Gastroesophageal sphincter (tissue), 4 donors: ENCODE measurements at regions not wholly inside any gene's neighbourhood (a gene's known extent, or its start where the extent isn't known, plus 50 kb on each side); places are given as distances from the start of the nearest gene placed in this dataset.
"Not testable (repeated sequence)": the region's sequence is repeated elsewhere in the genome, so short reads cannot be mapped to it uniquely, and the experiment has no call there.

Source experiments
- ATAC-seq: fragments of 150-250 bp; one replicate; pipeline ENCODE4 v1.9.1; 2016; ENCODE audit warnings: mild to moderate bottlenecking, moderate library complexity
- H3K27ac ChIP-seq, 4 donors: fragments of 200-600 bp; sonication (generic) in 3 of 4; 1 replicate in 3 of 4; 2 replicates in 1 of 4; pipeline ENCODE4 v1.5.1; 2016 to 2019
- H3K27me3 ChIP-seq: fragments of 200-600 bp; sonication (generic); one replicate; pipeline ENCODE4 v1.5.1; 2019
- H3K36me3 ChIP-seq, 2 donors: fragments of 200-600 bp; sonication (generic); one replicate each; pipeline ENCODE4 v1.5.1; 2019; ENCODE audit warnings: control low read depth in 1 of 2
- H3K4me1 ChIP-seq, 3 donors: fragments of 200-600 bp; sonication (generic); 1 replicate in 2 of 3; 2 replicates in 1 of 3; pipeline ENCODE4 v1.5.1; 2016 to 2019; ENCODE audit warnings: control low read depth in 2 of 3
- H3K4me3 ChIP-seq, 2 donors: fragments of 200-600 bp; sonication (generic); one replicate each; pipeline ENCODE4 v1.5.1; 2019; ENCODE audit warnings: mild to moderate bottlenecking in 1 of 2, moderate library complexity in 1 of 2
- H3K9me3 ChIP-seq, 3 donors: fragments of 200-600 bp; sonication (generic); one replicate each; pipeline ENCODE4 v1.5.1; 2017 to 2019; ENCODE audit warnings: control low read depth in 2 of 3
- CTCF ChIP-seq, 4 experiments: fragments of 200-600 bp in 2 of 4; fragments of 450-650 bp in 2 of 4; sonication (generic) in 1 of 4; IDR thresholded peaks; one replicate each; pipeline ENCODE4 v1.5.1; 2017 to 2019; ENCODE audit warnings: antibody characterized with exemption in 4 of 4, mild to moderate bottlenecking in 2 of 4, moderate library complexity in 2 of 4
- EP300 ChIP-seq: sonication (generic); formaldehyde crosslinking; IDR thresholded peaks from one replicate; pipeline ENCODE4 v1.6.1; 2017; ENCODE audit warnings: antibody characterized with exemption, mild to moderate bottlenecking
- POLR2A ChIP-seq, 2 donors: fragments of 450-650 bp; IDR thresholded peaks; one replicate each; pipeline ENCODE4 v1.6.1; 2017; ENCODE audit warnings: antibody characterized with exemption in 2 of 2, mild to moderate bottlenecking in 2 of 2, moderate library complexity in 1 of 2
- POLR2AphosphoS5 ChIP-seq: sonication (generic); formaldehyde crosslinking; IDR thresholded peaks from one replicate; pipeline ENCODE4 v1.6.1; 2017; ENCODE audit warnings: antibody characterized with exemption
- WGBS, 2 donors: methylation state at CpG; one replicate each; pipeline ENCODE4 v1.1.5; 2018; ENCODE audit warnings: low coverage in 1 of 2; 5-methylcytosine and 5-hydroxymethylcytosine counted together

GRCh38 chr14:83709116-83709515, 1820.8 kb upstream of the FLRT2 start:
- Histone ChIP-seq H3K4me1 (no peaks in the 10 kb centered on the region), H3K36me3 (no peaks in the 10 kb centered on the region), H3K27me3 (no peaks in the 10 kb centered on the region), H3K9me3 (peaks cover 0 to 3% (median 0%) of the 10 kb centered on the region in 3 donors), H3K4me3 (no peak overlapping the region), H3K27ac (no peak overlapping the region)
- TF ChIP-seq EP300 (no peak), POLR2A (IDR thresholded peaks at IDR 0.05) (no peak), CTCF (IDR thresholded peaks at IDR 0.05) (no peak), POLR2AphosphoS5 (no peak)
- ATAC-seq = no peak

GRCh38 chr14:83711046-83711445, 1818.9 kb upstream of the FLRT2 start:
- TF ChIP-seq EP300 (no peak), CTCF (IDR thresholded peaks at IDR 0.05) (no peak), POLR2AphosphoS5 (no peak), POLR2A (IDR thresholded peaks at IDR 0.05) (no peak)
- H3K27me3 ChIP-seq = no peaks in the 10 kb centered on the region
- H3K36me3 ChIP-seq = no peaks in the 10 kb centered on the region
- H3K4me3 ChIP-seq = no peak overlapping the region
- peaks cover 0 to 3% (median 0%) of the 10 kb centered on the region in 3 donors for H3K9me3 ChIP-seq
- H3K27ac ChIP-seq = no peak overlapping the region
- WGBS, 2 donors = 90 to 95% methylated on average over 2 of the region's 2 CpGs
- H3K4me1 ChIP-seq = no peaks in the 10 kb centered on the region
- no peak for ATAC-seq

- Histone ChIP-seq H3K36me3 (no peaks in the 10 kb centered on the region), H3K4me1 (no peaks in the 10 kb centered on the region), H3K9me3 (peaks cover 0 to 3% (median 0%) of the 10 kb centered on the region in 3 donors), H3K27ac (no peak overlapping the region), H3K4me3 (no peak overlapping the region), H3K27me3 (no peaks in the 10 kb centered on the region)
- whole genome bisulfite sequencing, 2 donors = 44 to 62% methylated on average over 2 of the region's 2 CpGs
- TF ChIP-seq CTCF (IDR thresholded peaks at IDR 0.05) (no peak), POLR2AphosphoS5 (no peak), POLR2A (IDR thresholded peaks at IDR 0.05) (no peak), EP300 (no peak)
- no peak for ATAC-seq
Observed at GRCh38 chr14:83712418-83713129, 1817.4 kb upstream of the FLRT2 start.

GRCh38 chr14:83713732-83714131, 1816.2 kb upstream of the FLRT2 start:
- H3K36me3 ChIP-seq = no peaks in the 10 kb centered on the region
- no peaks in the 10 kb centered on the region for H3K4me1 ChIP-seq
- 38 to 53% methylated on average over 2 of the region's 2 CpGs for WGBS, 2 donors
- peaks cover 0 to 2% (median 0%) of the 10 kb centered on the region in 3 donors for H3K9me3 ChIP-seq
- H3K4me3 ChIP-seq = no peak overlapping the region
- H3K27ac ChIP-seq = no peak overlapping the region
- no peak for TF ChIP-seq CTCF (IDR thresholded peaks at IDR 0.05)
- TF ChIP-seq POLR2AphosphoS5 = no peak
- no peak for TF ChIP-seq POLR2A (IDR thresholded peaks at IDR 0.05)
- TF ChIP-seq EP300 = no peak
- H3K27me3 ChIP-seq = no peaks in the 10 kb centered on the region
- no peak for ATAC-seq

- Histone ChIP-seq H3K9me3 (no peaks in the 10 kb centered on the region), H3K27me3 (no peaks in the 10 kb centered on the region), H3K4me1 (no peaks in the 10 kb centered on the region), H3K4me3 (no peak overlapping the region), H3K36me3 (no peaks in the 10 kb centered on the region), H3K27ac (no peak overlapping the region)
- ATAC-seq = no peak
- TF ChIP-seq CTCF (IDR thresholded peaks at IDR 0.05) (no peak), POLR2AphosphoS5 (no peak), EP300 (no peak), POLR2A (IDR thresholded peaks at IDR 0.05) (no peak)
Observed at GRCh38 chr14:83714151-83714550, 1815.8 kb upstream of the FLRT2 start.

- not testable (repeated sequence) for H3K4me1 ChIP-seq, ATAC-seq, H3K27ac ChIP-seq, H3K27me3 ChIP-seq, H3K4me3 ChIP-seq, H3K36me3 ChIP-seq, H3K9me3 ChIP-seq
- WGBS, 2 donors = 94 to 97% methylated on average over 10 to 12 of the region's 12 CpGs
Observed at GRCh38 chr14:83719435-83719834, 1810.5 kb upstream of the FLRT2 start.
